Trophoblast cell (in vitro differentiated cells and primary cell): ENCODE measurements at regions not wholly inside any gene's neighbourhood (a gene's known extent, or its start where the extent isn't known, plus 50 kb on each side); places are given as distances from the start of the nearest gene placed in this dataset.

Experiments
- DNase-seq, 2 donors: peaks; one replicate each; pipeline ENCODE4 v3.0.0-alpha.2; 2016
- H2AFZ ChIP-seq: 2 replicates; pipeline ENCODE4 v1.6.1; 2013; ENCODE audit warnings: low read length, moderate library complexity, mild to moderate bottlenecking; ENCODE audit not compliant: insufficient read depth, poor library complexity
- H2AK5ac ChIP-seq: 2 replicates; pipeline ENCODE4 v1.6.1; 2013; ENCODE audit warnings: mild to moderate bottlenecking, low read length
- H2BK120ac ChIP-seq: 2 replicates; pipeline ENCODE4 v1.6.1; 2013; ENCODE audit warnings: low read length, mild to moderate bottlenecking, moderate library complexity; ENCODE audit not compliant: insufficient read depth, poor library complexity
- H2BK12ac ChIP-seq: 2 replicates; pipeline ENCODE4 v1.6.1; 2013; ENCODE audit warnings: mild to moderate bottlenecking, low read length, moderate library complexity
- H2BK5ac ChIP-seq: 2 replicates; pipeline ENCODE4 v1.6.1; 2013; ENCODE audit warnings: low read length, low read depth, moderate library complexity, mild to moderate bottlenecking; ENCODE audit not compliant: poor library complexity
- H3K14ac ChIP-seq: 2 replicates; pipeline ENCODE4 v1.6.1; 2013; ENCODE audit warnings: mild to moderate bottlenecking, low read length
- H3K18ac ChIP-seq: 2 replicates; pipeline ENCODE4 v1.6.1; 2013; ENCODE audit warnings: mild to moderate bottlenecking, low read length
- H3K23ac ChIP-seq: 2 replicates; pipeline ENCODE4 v1.6.1; 2013; ENCODE audit warnings: low read length
- H3K27ac ChIP-seq: 2 replicates; pipeline ENCODE4 v1.5.1; 2013; ENCODE audit warnings: low read depth, mild to moderate bottlenecking, inconsistent platforms, low read length, moderate library complexity
- H3K27me3 ChIP-seq: 2 replicates; pipeline ENCODE4 v1.6.1; 2013; ENCODE audit warnings: inconsistent platforms, mild to moderate bottlenecking, low read length, moderate library complexity; ENCODE audit not compliant: insufficient read depth
- H3K36me3 ChIP-seq, 2 experiments: 1 replicate in 1 of 2; 2 replicates in 1 of 2; pipeline ENCODE4 v1.6.1; 2013; ENCODE audit warnings: low read length in 2 of 2, mild to moderate bottlenecking in 2 of 2, moderate library complexity in 1 of 2; ENCODE audit not compliant: insufficient read depth in 2 of 2, control insufficient read depth in 1 of 2
- H3K4ac ChIP-seq: 2 replicates; pipeline ENCODE4 v1.6.1; 2013; ENCODE audit warnings: low read depth, mild to moderate bottlenecking, low read length, moderate library complexity
- H3K4me1 ChIP-seq, 2 experiments: 1 replicate in 1 of 2; 2 replicates in 1 of 2; pipeline ENCODE4 v1.6.1; 2013; ENCODE audit warnings: low read length in 2 of 2, mild to moderate bottlenecking in 2 of 2, moderate library complexity in 1 of 2; ENCODE audit not compliant: insufficient read depth in 2 of 2, control insufficient read depth in 1 of 2
- H3K4me2 ChIP-seq: 2 replicates; pipeline ENCODE4 v1.6.1; 2013; ENCODE audit warnings: inconsistent platforms, mild to moderate bottlenecking, low read length, moderate library complexity
- H3K4me3 ChIP-seq: 2 replicates; pipeline ENCODE4 v1.5.1; 2013; ENCODE audit warnings: mild to moderate bottlenecking, low read depth, low read length, inconsistent platforms
- H3K79me1 ChIP-seq: one replicate; pipeline ENCODE4 v1.6.1; 2013; ENCODE audit warnings: low read length
- H3K79me2 ChIP-seq: 2 replicates; pipeline ENCODE4 v1.6.1; 2013; ENCODE audit warnings: low read length, mild to moderate bottlenecking; ENCODE audit not compliant: control insufficient read depth, insufficient read depth, poor library complexity
- H3K9ac ChIP-seq: 2 replicates; pipeline ENCODE4 v1.6.1; 2013; ENCODE audit warnings: mild to moderate bottlenecking, low read length
- H3K9me3 ChIP-seq: 2 replicates; pipeline ENCODE4 v1.6.1; 2013; ENCODE audit warnings: low read depth, mild to moderate bottlenecking, control low read depth, inconsistent platforms, low read length; ENCODE audit not compliant: insufficient read depth
- H4K12ac ChIP-seq: 2 replicates; pipeline ENCODE4 v1.6.1; 2013; ENCODE audit warnings: low read depth, mild to moderate bottlenecking, low read length, moderate library complexity
- H4K8ac ChIP-seq: 2 replicates; pipeline ENCODE4 v1.6.1; 2013; ENCODE audit warnings: low read depth, mild to moderate bottlenecking, low read length, moderate library complexity
- H4K91ac ChIP-seq: one replicate; pipeline ENCODE4 v1.6.1; 2013; ENCODE audit warnings: low read depth, mild to moderate bottlenecking, low read length, moderate library complexity
- WGBS: extraction: QIAGEN DNeasy Blood & Tissue Kit; methylation state at CpG from one replicate; pipeline ENCODE4 v1.1.7; 2013; ENCODE audit warnings: missing lambda C conversion rate; ENCODE audit not compliant: insufficient read length, insufficient coverage; ENCODE audit errors: extremely low coverage; 5-methylcytosine and 5-hydroxymethylcytosine counted together

DNA sequence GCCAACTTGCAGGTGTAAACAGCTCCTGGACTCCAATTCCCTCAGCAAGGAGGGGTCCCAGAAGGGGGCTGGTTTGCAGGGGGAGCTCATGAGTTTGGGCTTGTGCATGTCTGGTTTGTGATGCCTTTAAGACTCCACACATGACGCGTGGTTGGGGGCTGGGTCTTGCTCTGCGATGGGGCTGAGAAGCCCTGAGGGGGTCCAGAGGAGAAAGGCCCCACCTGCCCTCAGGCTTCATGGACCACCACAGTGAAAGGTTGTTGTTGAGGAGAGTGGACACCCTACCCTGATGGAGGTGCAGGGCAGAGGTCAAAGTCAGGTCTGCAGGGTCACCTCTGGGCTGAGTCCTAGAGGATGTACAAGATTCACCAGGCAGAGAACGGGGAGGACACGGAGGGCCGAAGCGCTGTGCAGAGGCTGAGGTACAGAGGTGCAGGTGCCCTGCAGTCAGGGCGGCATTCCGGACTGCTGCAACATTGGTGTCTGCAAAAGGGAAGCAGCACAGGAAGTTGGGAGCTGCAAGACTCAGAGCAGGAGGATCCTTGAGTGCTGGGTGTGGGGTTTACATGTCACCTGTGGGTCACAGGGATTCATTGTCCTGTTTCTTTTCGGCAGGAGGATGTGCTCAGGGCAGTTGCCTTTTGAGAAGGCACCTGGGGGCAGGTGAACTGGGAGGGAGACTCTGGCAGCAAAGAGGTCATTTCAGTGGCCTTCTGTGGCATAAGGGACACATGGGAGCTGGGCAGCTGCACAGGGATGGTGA lies 399.4 kb downstream of the PTPRU start:
- no peak overlapping the region for H2BK12ac ChIP-seq
- H3K4me3 ChIP-seq = no peak overlapping the region
- no peak overlapping the region for H3K9ac ChIP-seq
- no peak overlapping the region for H3K4me2 ChIP-seq
- no peaks in the 10 kb centered on the region for H3K79me2 ChIP-seq
- no peak overlapping the region for H2BK5ac ChIP-seq
- H3K27ac ChIP-seq = no peak overlapping the region
- no peak overlapping the region for H4K8ac ChIP-seq
- H3K79me1 ChIP-seq = no peaks in the 10 kb centered on the region
- H4K12ac ChIP-seq = no peak overlapping the region
- H3K4me1 ChIP-seq = no peaks in the 10 kb centered on the region
- WGBS = no CpG with 5 or more reads among the region's 10 CpGs
- H3K23ac ChIP-seq = no peak overlapping the region
- no peak overlapping the region for H3K18ac ChIP-seq
- no peak overlapping the region for H3K4ac ChIP-seq
- H4K91ac ChIP-seq = no peak overlapping the region
- H2AFZ ChIP-seq = no peak overlapping the region
- DNase-seq = no peak
- no peak overlapping the region for H3K14ac ChIP-seq
- H3K9me3 ChIP-seq = no peaks in the 10 kb centered on the region
- H2AK5ac ChIP-seq = no peak overlapping the region
- no peaks in the 10 kb centered on the region for H3K27me3 ChIP-seq
- H2BK120ac ChIP-seq = no peak overlapping the region
- H3K36me3 ChIP-seq = no peaks in the 10 kb centered on the region

DNA sequence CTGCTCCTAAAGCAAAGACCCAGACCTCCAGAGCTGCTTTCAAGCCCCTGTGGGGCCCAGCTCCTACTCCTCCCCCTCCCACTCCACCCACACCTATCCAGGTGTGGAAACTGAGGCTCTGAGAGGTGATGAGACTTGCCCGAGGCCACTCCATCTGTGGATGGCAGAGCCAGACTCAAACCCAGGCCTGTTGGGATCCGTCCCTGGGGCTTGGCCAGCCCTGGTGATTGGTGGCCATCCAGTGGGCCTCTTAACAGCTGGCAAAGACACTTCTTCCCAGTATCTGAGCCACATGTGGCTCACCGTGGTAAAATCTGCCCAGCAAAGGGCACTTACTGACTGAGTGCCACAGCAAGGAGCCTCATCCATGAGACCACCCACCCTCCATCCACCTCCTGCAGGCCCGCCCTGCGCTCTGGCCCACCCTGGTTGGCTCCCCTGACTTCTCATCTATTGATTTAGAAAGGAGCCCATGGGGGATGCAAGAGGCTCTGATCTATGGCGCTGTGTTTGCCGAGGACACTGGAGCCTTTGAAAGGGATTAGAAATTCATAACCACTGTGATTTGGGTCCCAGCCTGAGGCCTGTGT lies 398.5 kb downstream of the PTPRU start:
- H2AFZ ChIP-seq = no peak overlapping the region
- DNase-seq = no peak
- H3K36me3 ChIP-seq = no peaks in the 10 kb centered on the region
- H4K12ac ChIP-seq = no peak overlapping the region
- H2BK120ac ChIP-seq = no peak overlapping the region
- no peak overlapping the region for H4K91ac ChIP-seq
- H3K4ac ChIP-seq = no peak overlapping the region
- no peaks in the 10 kb centered on the region for H3K27me3 ChIP-seq
- no peaks in the 10 kb centered on the region for H3K79me2 ChIP-seq
- no peaks in the 10 kb centered on the region for H3K4me1 ChIP-seq
- WGBS = no CpG with 5 or more reads among the region's 7 CpGs
- H3K4me3 ChIP-seq = no peak overlapping the region
- H3K14ac ChIP-seq = no peak overlapping the region
- H3K9ac ChIP-seq = no peak overlapping the region
- no peak overlapping the region for H2AK5ac ChIP-seq
- no peaks in the 10 kb centered on the region for H3K79me1 ChIP-seq
- no peak overlapping the region for H3K23ac ChIP-seq
- H4K8ac ChIP-seq = no peak overlapping the region
- H3K18ac ChIP-seq = no peak overlapping the region
- H2BK5ac ChIP-seq = no peak overlapping the region
- H3K27ac ChIP-seq = no peak overlapping the region
- H2BK12ac ChIP-seq = no peak overlapping the region
- no peaks in the 10 kb centered on the region for H3K9me3 ChIP-seq
- no peak overlapping the region for H3K4me2 ChIP-seq

DNA sequence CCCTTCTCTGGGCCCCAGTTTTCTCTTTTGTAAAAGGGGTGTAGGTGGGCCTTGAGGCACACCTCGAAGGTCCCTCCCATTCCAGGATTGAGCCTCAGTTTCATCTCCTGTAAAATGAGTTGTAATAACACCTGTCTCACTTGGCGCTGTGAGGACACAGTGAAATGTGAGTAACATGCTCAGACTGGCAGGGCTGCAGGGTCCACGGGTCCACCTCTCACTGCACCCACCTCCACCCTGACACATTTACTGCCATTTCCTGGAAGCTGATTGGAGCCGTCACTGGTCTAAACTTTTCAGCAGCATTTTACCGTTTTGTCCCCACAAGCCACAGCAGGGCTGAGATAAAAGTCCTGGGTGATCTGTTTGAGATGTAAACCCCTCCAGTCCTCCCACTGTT lies 398.0 kb downstream of the PTPRU start:
- no peaks in the 10 kb centered on the region for H3K79me1 ChIP-seq

DNA sequence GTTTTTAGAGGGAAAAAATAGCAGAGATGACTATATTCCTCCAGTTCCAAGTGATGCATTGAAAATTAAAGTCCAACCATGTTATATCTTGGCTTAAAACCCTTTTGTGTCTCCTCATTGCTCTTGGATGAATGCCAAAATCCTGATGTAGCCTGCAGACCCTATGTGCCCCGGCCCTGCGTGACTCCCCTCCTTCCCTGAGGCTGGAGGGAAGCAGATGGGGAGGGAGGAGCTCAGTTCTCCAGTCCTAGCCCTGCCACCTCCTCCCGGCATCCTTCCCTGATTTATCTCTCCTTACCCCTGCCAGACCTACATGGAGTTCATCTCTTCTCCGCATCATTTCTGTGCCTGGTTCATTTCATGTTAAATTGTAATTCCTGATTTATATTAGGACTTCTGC lies 397.4 kb downstream of the PTPRU start:
- no peak overlapping the region for H3K23ac ChIP-seq
- no peak overlapping the region for H2AK5ac ChIP-seq
- H3K4me3 ChIP-seq = no peak overlapping the region
- no peak overlapping the region for H3K4ac ChIP-seq
- no peak for DNase-seq
- H3K14ac ChIP-seq = no peak overlapping the region
- no peaks in the 10 kb centered on the region for H3K27me3 ChIP-seq
- H2BK5ac ChIP-seq = no peak overlapping the region
- H4K8ac ChIP-seq = no peak overlapping the region
- H2BK12ac ChIP-seq = no peak overlapping the region
- no peaks in the 10 kb centered on the region for H3K79me1 ChIP-seq
- no peak overlapping the region for H3K9ac ChIP-seq
- no peaks in the 10 kb centered on the region for H3K79me2 ChIP-seq
- no peaks in the 10 kb centered on the region for H3K4me1 ChIP-seq
- WGBS = no CpG with 5 or more reads among the region's 4 CpGs
- no peak overlapping the region for H4K91ac ChIP-seq
- no peaks in the 10 kb centered on the region for H3K36me3 ChIP-seq
- no peaks in the 10 kb centered on the region for H3K9me3 ChIP-seq
- no peak overlapping the region for H3K18ac ChIP-seq
- H2AFZ ChIP-seq = no peak overlapping the region
- H4K12ac ChIP-seq = no peak overlapping the region
- H3K27ac ChIP-seq = no peak overlapping the region
- no peak overlapping the region for H3K4me2 ChIP-seq
- H2BK120ac ChIP-seq = no peak overlapping the region

More for the DNA sequence above, 398.0 kb downstream of the PTPRU start:
- H2BK12ac ChIP-seq = no peak overlapping the region
- no peaks in the 10 kb centered on the region for H3K36me3 ChIP-seq
- H3K4ac ChIP-seq = no peak overlapping the region
- no peak overlapping the region for H2AFZ ChIP-seq
- H3K9ac ChIP-seq = no peak overlapping the region
- H2BK5ac ChIP-seq = no peak overlapping the region
- no peak overlapping the region for H4K91ac ChIP-seq
- H4K8ac ChIP-seq = no peak overlapping the region
- H4K12ac ChIP-seq = no peak overlapping the region
- H3K79me2 ChIP-seq = no peaks in the 10 kb centered on the region
- H3K27ac ChIP-seq = no peak overlapping the region
- WGBS = no CpG with 5 or more reads among the region's 5 CpGs
- no peak overlapping the region for H3K4me3 ChIP-seq
- no peak for DNase-seq
- no peak overlapping the region for H3K23ac ChIP-seq
- no peaks in the 10 kb centered on the region for H3K4me1 ChIP-seq
- H2BK120ac ChIP-seq = no peak overlapping the region
- H2AK5ac ChIP-seq = no peak overlapping the region
- H3K4me2 ChIP-seq = no peak overlapping the region
- no peaks in the 10 kb centered on the region for H3K9me3 ChIP-seq
- no peak overlapping the region for H3K14ac ChIP-seq
- H3K27me3 ChIP-seq = no peaks in the 10 kb centered on the region
- no peak overlapping the region for H3K18ac ChIP-seq
